Left forelimb (tissue), 1 donor: ENCODE measurements at regions not wholly inside any gene's neighbourhood (a gene's known extent, or its start where the extent isn't known, plus 50 kb on each side); places are given as distances from the start of the nearest gene placed in this dataset.
A peak's percentile ranks its signal among the peaks of the same experiment; 100 is the strongest.

Source experiments
- DNase-seq: peaks from one replicate; pipeline ENCODE4 v3.0.0-alpha.2; 2018; ENCODE audit warnings: low spot score

GRCh38 chr20:60581606-60582115, 623.4 kb downstream of the CDH26 start:
- peak; percentile 20 for DNase-seq

- no peak for DNase-seq
Measured at GRCh38 chr20:60583741-60584140, 625.5 kb downstream of the CDH26 start.

GRCh38 chr20:60584221-60584620, 626.0 kb downstream of the CDH26 start:
- DNase-seq = no peak

GRCh38 chr20:60585651-60586050, 627.4 kb downstream of the CDH26 start:
- no peak for DNase-seq

- DNase-seq = peak; percentile 60
Measured at GRCh38 chr20:60586269-60587050, 628.2 kb downstream of the CDH26 start.

GRCh38 chr20:60587986-60588385, 629.8 kb downstream of the CDH26 start:
- peak; percentile 28 for DNase-seq

GRCh38 chr20:60589623-60590022, 631.4 kb downstream of the CDH26 start:
- DNase-seq = peak; percentile 67

GRCh38 chr20:60591172-60591799, 633.1 kb downstream of the CDH26 start:
- peak; percentile 50 for DNase-seq

GRCh38 chr20:60598528-60598927, 640.3 kb downstream of the CDH26 start:
- peak; percentile 34 for DNase-seq

- peak; percentile 30 for DNase-seq
Measured at GRCh38 chr20:60599381-60599780, 641.2 kb downstream of the CDH26 start.

GRCh38 chr20:60600036-60600435, 641.8 kb downstream of the CDH26 start:
- peak; percentile 42 for DNase-seq

GRCh38 chr20:60624066-60624465, 628.0 kb upstream of the CDH4 start:
- DNase-seq = no peak

- no peak for DNase-seq
Measured at GRCh38 chr20:60627751-60628565, 624.1 kb upstream of the CDH4 start.

GRCh38 chr20:60628749-60629148, 623.3 kb upstream of the CDH4 start:
- no peak for DNase-seq

- no peak for DNase-seq
Measured at GRCh38 chr20:60629206-60629605, 622.9 kb upstream of the CDH4 start.

GRCh38 chr20:60630609-60631008, 621.5 kb upstream of the CDH4 start:
- DNase-seq = no peak

GRCh38 chr20:60631585-60632287, 620.3 kb upstream of the CDH4 start:
- DNase-seq = no peak

- no peak for DNase-seq
Measured at GRCh38 chr20:60632391-60633262, 619.4 kb upstream of the CDH4 start.

- DNase-seq = no peak
Measured at GRCh38 chr20:60634491-60635172, 617.4 kb upstream of the CDH4 start.

GRCh38 chr20:60636417-60636816, 615.6 kb upstream of the CDH4 start:
- no peak for DNase-seq
